CD14-positive monocyte (primary cell): ENCODE measurements at regions not wholly inside any gene's neighbourhood (a gene's known extent, or its start where the extent isn't known, plus 50 kb on each side); places are given as distances from the start of the nearest gene placed in this dataset.
"Not testable (repeated sequence)": the region's sequence is repeated elsewhere in the genome, so short reads cannot be mapped to it uniquely, and the experiment has no call there.

Experiments used
- DNase-seq, 3 donors: peaks; one replicate each; pipeline ENCODE4 v3.0.0-alpha.2; 2011 to 2022
- H2AFZ ChIP-seq: 2 replicates; pipeline ENCODE4 v1.6.0; 2012; ENCODE audit warnings: mild to moderate bottlenecking, low read depth, low read length, inconsistent platforms; ENCODE audit not compliant: insufficient read depth, poor library complexity, severe bottlenecking
- H3K27ac ChIP-seq, 2 donors: 1 replicate in 1 of 2; 2 replicates in 1 of 2; pipeline ENCODE4 v1.5.1; 2012 to 2013; ENCODE audit warnings: low read length in 2 of 2, control low read depth in 1 of 2, inconsistent platforms in 1 of 2, low read depth in 1 of 2, mild to moderate bottlenecking in 1 of 2
- H3K27me3 ChIP-seq, 2 donors: one replicate each; pipeline versions ENCODE4 v1.6.0 to v1.6.1; 2011 to 2013; ENCODE audit warnings: low read length in 2 of 2; ENCODE audit not compliant: control insufficient read depth in 2 of 2, insufficient read depth in 2 of 2
- H3K36me3 ChIP-seq, 2 donors: replicated peaks in 1 of 2; 1 replicate in 1 of 2; 2 replicates in 1 of 2; pipeline versions ENCODE4 v1.5.1 to v1.6.1; 2012 to 2013; ENCODE audit warnings: low read length in 2 of 2, control low read depth in 1 of 2, inconsistent platforms in 1 of 2, mild to moderate bottlenecking in 1 of 2; ENCODE audit not compliant: insufficient read depth in 2 of 2, control insufficient read depth in 1 of 2
- H3K4me1 ChIP-seq, 2 donors: 1 replicate in 1 of 2; 2 replicates in 1 of 2; pipeline versions ENCODE4 v1.5.1 to v1.6.1; 2012 to 2013; ENCODE audit warnings: low read length in 2 of 2, control low read depth in 1 of 2, inconsistent platforms in 1 of 2, mild to moderate bottlenecking in 1 of 2, moderate library complexity in 1 of 2; ENCODE audit not compliant: insufficient read depth in 2 of 2, control insufficient read depth in 1 of 2
- H3K4me2 ChIP-seq: replicated peaks from 2 replicates; pipeline ENCODE3; 2012; ENCODE audit warnings: low read length, moderate library complexity, mild to moderate bottlenecking; ENCODE audit not compliant: poor library complexity, severe bottlenecking; ENCODE audit errors: extremely low read depth
- H3K4me3 ChIP-seq, 3 experiments: fragments of 200-600 bp in 1 of 3; sonication (generic) in 1 of 3; replicated peaks in 1 of 3; 1 replicate in 2 of 3; 2 replicates in 1 of 3; pipeline ENCODE4 v1.5.1; 2011 to 2013; ENCODE audit warnings: low read length in 3 of 3, mild to moderate bottlenecking in 3 of 3, control low read depth in 2 of 3, low read depth in 2 of 3, inconsistent platforms in 1 of 3, moderate library complexity in 1 of 3
- H3K79me2 ChIP-seq: 2 replicates; pipeline ENCODE4 v1.6.0; 2012; ENCODE audit warnings: mild to moderate bottlenecking, control low read depth, inconsistent platforms, low read length, moderate library complexity; ENCODE audit not compliant: insufficient read depth
- H3K9ac ChIP-seq: 2 replicates; pipeline ENCODE4 v1.6.0; 2017; ENCODE audit warnings: low read length, mild to moderate bottlenecking; ENCODE audit not compliant: insufficient read depth, poor library complexity, severe bottlenecking
- H3K9me3 ChIP-seq, 2 donors: replicated peaks in 1 of 2; 1 replicate in 1 of 2; 2 replicates in 1 of 2; pipeline versions ENCODE4 v1.5.1 to v1.6.1; 2012 to 2013; ENCODE audit warnings: low read length in 2 of 2, control low read depth in 1 of 2; ENCODE audit not compliant: control insufficient read depth in 1 of 2, insufficient read depth in 1 of 2
- H4K20me1 ChIP-seq: 2 replicates; pipeline ENCODE4 v1.6.0; 2012; ENCODE audit warnings: mild to moderate bottlenecking, low read length, control low read depth, moderate library complexity; ENCODE audit not compliant: insufficient read depth
- H3K27ac Mint-ChIP-seq, 7 donors: one replicate each; pipeline ENCODE4 v1.8.0; 2020; ENCODE audit warnings: mild to moderate bottlenecking in 7 of 7, mixed read lengths in 7 of 7, moderate library complexity in 6 of 7, inconsistent platforms in 2 of 7
- H3K27me3 Mint-ChIP-seq, 3 donors: one replicate each; pipeline ENCODE4 v1.8.0; 2021 to 2022; ENCODE audit warnings: low read depth in 3 of 3, mild to moderate bottlenecking in 3 of 3, mixed read lengths in 3 of 3, moderate library complexity in 3 of 3, inconsistent platforms in 1 of 3
- H3K36me3 Mint-ChIP-seq, 2 donors: one replicate each; pipeline ENCODE4 v1.8.0; 2020; ENCODE audit warnings: mixed read lengths in 2 of 2, inconsistent platforms in 1 of 2, mild to moderate bottlenecking in 1 of 2
- H3K4me1 Mint-ChIP-seq: one replicate; pipeline ENCODE4 v1.8.0; 2020; ENCODE audit warnings: mild to moderate bottlenecking, mixed read lengths
- H3K4me3 Mint-ChIP-seq, 2 donors: one replicate each; pipeline ENCODE4 v1.8.0; 2020; ENCODE audit warnings: mild to moderate bottlenecking in 2 of 2, mixed read lengths in 2 of 2, moderate library complexity in 1 of 2
- H3K9me3 Mint-ChIP-seq, 7 donors: one replicate each; pipeline ENCODE4 v1.8.0; 2020 to 2022; ENCODE audit warnings: mixed read lengths in 7 of 7, mild to moderate bottlenecking in 6 of 7, moderate library complexity in 6 of 7, inconsistent platforms in 2 of 7
- WGBS: methylation state at CpG from one replicate; pipeline ENCODE4 v1.1.5; 2013; ENCODE audit warnings: missing lambda C conversion rate; ENCODE audit not compliant: insufficient coverage; 5-methylcytosine and 5-hydroxymethylcytosine counted together
- intact Hi-C, 2 donors: fragments of 100-400 bp; cut with micrococcal nuclease; formaldehyde crosslinking; loops; one replicate each; pipeline versions ENCODE4 v1.15.0 to v1.15.1; 2023
- TF ChIP-seq, protein P1 (sequence below): fragments of 200-600 bp; IDR thresholded peaks from one replicate; pipeline ENCODE4 v1.8.0; 2022; ENCODE audit warnings: antibody characterized with exemption, mild to moderate bottlenecking

DNA sequence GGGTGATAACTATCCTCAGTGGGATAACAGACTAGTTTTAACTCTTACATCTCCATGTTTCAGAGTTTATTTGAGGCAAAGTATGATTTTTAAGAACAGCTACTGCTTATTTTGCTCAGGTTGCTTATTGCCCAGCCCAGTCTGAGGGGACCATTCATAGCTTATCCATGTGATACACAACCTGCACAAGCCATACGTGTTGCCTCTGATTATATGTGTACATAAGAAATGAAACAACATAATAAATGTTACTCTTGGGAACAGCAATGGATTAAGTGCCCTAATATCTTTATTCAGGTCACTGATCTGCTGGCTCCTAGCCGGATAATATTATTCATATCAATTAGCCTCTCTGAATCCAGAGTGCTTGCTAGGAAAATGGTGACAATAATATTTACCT is 236.2 kb downstream of the CGGBP1 start:
- Mint-ChIP-seq H3K4me3 (no peak overlapping the region), H3K27me3 (no peaks in the 10 kb centered on the region), H3K27ac (no peak overlapping the region), H3K4me1 (no peaks in the 10 kb centered on the region), H3K36me3 (no peaks in the 10 kb centered on the region), H3K9me3 (peaks cover 2 to 5% (median 3%) of the 10 kb centered on the region in 7 donors)
- H3K79me2 ChIP-seq: no peaks in the 10 kb centered on the region
- no peaks in the 10 kb centered on the region for H3K9me3 ChIP-seq
- no peak overlapping the region for H2AFZ ChIP-seq
- H3K4me2 ChIP-seq: no peak overlapping the region
- H3K27me3 ChIP-seq: no peaks in the 10 kb centered on the region
- intact Hi-C loops: no loop called here
- H3K4me3 ChIP-seq: no peak overlapping the region
- no peak for DNase-seq
- H4K20me1 ChIP-seq: no peaks in the 10 kb centered on the region
- H3K36me3 ChIP-seq: no peaks in the 10 kb centered on the region
- no CpG with 5 or more reads among the region's 2 CpGs for WGBS
- TF ChIP-seq, protein P1, sequence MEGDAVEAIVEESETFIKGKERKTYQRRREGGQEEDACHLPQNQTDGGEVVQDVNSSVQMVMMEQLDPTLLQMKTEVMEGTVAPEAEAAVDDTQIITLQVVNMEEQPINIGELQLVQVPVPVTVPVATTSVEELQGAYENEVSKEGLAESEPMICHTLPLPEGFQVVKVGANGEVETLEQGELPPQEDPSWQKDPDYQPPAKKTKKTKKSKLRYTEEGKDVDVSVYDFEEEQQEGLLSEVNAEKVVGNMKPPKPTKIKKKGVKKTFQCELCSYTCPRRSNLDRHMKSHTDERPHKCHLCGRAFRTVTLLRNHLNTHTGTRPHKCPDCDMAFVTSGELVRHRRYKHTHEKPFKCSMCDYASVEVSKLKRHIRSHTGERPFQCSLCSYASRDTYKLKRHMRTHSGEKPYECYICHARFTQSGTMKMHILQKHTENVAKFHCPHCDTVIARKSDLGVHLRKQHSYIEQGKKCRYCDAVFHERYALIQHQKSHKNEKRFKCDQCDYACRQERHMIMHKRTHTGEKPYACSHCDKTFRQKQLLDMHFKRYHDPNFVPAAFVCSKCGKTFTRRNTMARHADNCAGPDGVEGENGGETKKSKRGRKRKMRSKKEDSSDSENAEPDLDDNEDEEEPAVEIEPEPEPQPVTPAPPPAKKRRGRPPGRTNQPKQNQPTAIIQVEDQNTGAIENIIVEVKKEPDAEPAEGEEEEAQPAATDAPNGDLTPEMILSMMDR: no peak
- H3K4me1 ChIP-seq: peaks cover under 1% of the 10 kb centered on the region in 2 donors
- no peak overlapping the region for H3K27ac ChIP-seq
- no peak overlapping the region for H3K9ac ChIP-seq

DNA sequence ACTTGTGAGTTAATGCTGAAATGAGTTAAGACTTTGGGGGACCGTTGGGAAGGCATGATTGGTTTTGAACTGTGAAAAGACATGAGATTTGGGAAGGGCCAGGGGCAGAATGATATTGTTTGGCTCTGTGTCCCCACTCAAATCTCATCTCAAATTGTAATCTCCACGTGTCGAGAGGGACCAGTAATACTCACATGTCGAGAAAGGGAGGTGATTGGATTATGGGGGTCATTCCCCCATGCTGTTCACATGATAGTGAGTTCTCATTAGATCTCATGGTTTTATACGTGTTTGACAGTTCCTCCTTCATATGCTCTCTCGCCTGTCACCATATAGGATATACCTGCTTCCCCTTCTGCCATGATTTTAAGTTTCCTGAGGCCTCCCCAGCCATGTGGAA is 245.3 kb downstream of the CGGBP1 start:
- H3K9me3 ChIP-seq: not testable (repeated sequence)

More for the DNA sequence above, 245.3 kb downstream of the CGGBP1 start:
- H2AFZ ChIP-seq, H3K4me3 Mint-ChIP-seq, H3K4me2 ChIP-seq, DNase-seq, H3K36me3 ChIP-seq, intact Hi-C loops, H3K4me3 ChIP-seq, H4K20me1 ChIP-seq, H3K36me3 Mint-ChIP-seq, H3K79me2 ChIP-seq, H3K27ac ChIP-seq, H3K27me3 Mint-ChIP-seq, H3K27me3 ChIP-seq, H3K9ac ChIP-seq: not testable (repeated sequence)
- H3K4me1 ChIP-seq: peaks cover 10 to 16% of the 10 kb centered on the region in 2 donors
- 64% methylated on average over 2 of the region's 6 CpGs for WGBS
- Mint-ChIP-seq H3K9me3 (peaks cover 8 to 20% (median 13%) of the 10 kb centered on the region in 7 donors), H3K27ac (peak overlapping the region in 2 of 7 donors; percentile 11 to 48), H3K4me1 (peaks cover 28% of the 10 kb centered on the region)
